H1 (cell line): ENCODE measurements at regions not wholly inside any gene's neighbourhood (a gene's known extent, or its start where the extent isn't known, plus 50 kb on each side); places are given as distances from the start of the nearest gene placed in this dataset.
"Not testable (repeated sequence)": the region's sequence is repeated elsewhere in the genome, so short reads cannot be mapped to it uniquely, and the experiment has no call there.

Source experiments
- CTCF ChIA-PET: fragments of 300-600 bp; sonication (Branson Sonifier 250); formaldehyde crosslinking; loops from one replicate; lab custom pipeline; 2021; ENCODE audit not compliant: partially characterized antibody; lab: Charles Lee
- POLR2A ChIA-PET: fragments of 300-600 bp; sonication (Branson Sonifier 250); formaldehyde crosslinking; loops from one replicate; lab custom pipeline; 2021; ENCODE audit warnings: inconsistent platforms; ENCODE audit not compliant: partially characterized antibody; lab: Charles Lee
- DNase-seq, 2 experiments: peaks; one replicate each; pipeline versions ENCODE4 v3.0.0 to v3.0.0-alpha.2; 2010 to 2022; ENCODE audit warnings: low spot score in 2 of 2, low read depth in 1 of 2, mixed read lengths in 1 of 2
- FAIRE-seq: peaks from 2 replicates; lab custom pipeline; 2011; peaks lifted over from hg19 to GRCh38; lab: Jason Lieb, UNC
- H2AFZ ChIP-seq: 2 replicates; pipeline ENCODE4 v1.8.1; 2012; ENCODE audit warnings: low read length, inconsistent platforms
- H2AK5ac ChIP-seq: 2 replicates; pipeline ENCODE4 v1.6.1; 2013; ENCODE audit warnings: low read depth, low read length
- H2BK120ac ChIP-seq: replicated peaks from 2 replicates; pipeline ENCODE3; 2013; ENCODE audit warnings: low read depth, low read length, inconsistent platforms
- H2BK12ac ChIP-seq: 2 replicates; pipeline ENCODE4 v1.6.1; 2013; ENCODE audit warnings: low read depth, low read length
- H2BK15ac ChIP-seq: 2 replicates; pipeline ENCODE4 v1.6.1; 2013; ENCODE audit warnings: low read length
- H2BK20ac ChIP-seq: 2 replicates; pipeline ENCODE4 v1.6.1; 2013; ENCODE audit warnings: low read length
- H2BK5ac ChIP-seq: 2 replicates; pipeline ENCODE4 v1.6.1; 2013; ENCODE audit warnings: low read depth, low read length
- H3K14ac ChIP-seq: 2 replicates; pipeline ENCODE4 v1.6.1; 2013; ENCODE audit warnings: inconsistent platforms; ENCODE audit not compliant: insufficient read length
- H3K18ac ChIP-seq: 2 replicates; pipeline ENCODE4 v1.6.1; 2013; ENCODE audit warnings: low read length; ENCODE audit errors: extremely low read depth
- H3K23ac ChIP-seq: 2 replicates; pipeline ENCODE4 v1.6.1; 2013; ENCODE audit warnings: inconsistent platforms; ENCODE audit not compliant: insufficient read length
- H3K23me2 ChIP-seq: 2 replicates; pipeline ENCODE4 v1.6.1; 2013; ENCODE audit warnings: low read depth, low read length
- H3K27ac ChIP-seq: 2 replicates; pipeline ENCODE4 v1.6.1; 2011; ENCODE audit warnings: low read depth, low read length, inconsistent platforms
- H3K27me3 ChIP-seq, 4 experiments: replicated peaks in 1 of 4; 1 replicate in 1 of 4; 2 replicates in 3 of 4; pipeline versions ENCODE4 v1.6.1 to v1.8.1; 2011 to 2013; ENCODE audit warnings: low read length in 3 of 4, mild to moderate bottlenecking in 3 of 4, inconsistent platforms in 2 of 4, mixed read lengths in 2 of 4, moderate library complexity in 1 of 4; ENCODE audit not compliant: control insufficient read depth in 3 of 4, insufficient read depth in 3 of 4; ENCODE audit errors: extremely low read depth in 1 of 4
- H3K36me3 ChIP-seq, 4 experiments: 2 replicates each; pipeline versions ENCODE4 v1.6.1 to v1.8.1; 2011 to 2013; ENCODE audit warnings: mild to moderate bottlenecking in 4 of 4, low read length in 3 of 4, moderate library complexity in 2 of 4, control low read depth in 1 of 4, inconsistent platforms in 1 of 4; ENCODE audit not compliant: insufficient read depth in 4 of 4, control insufficient read depth in 2 of 4
- H3K4ac ChIP-seq: replicated peaks from 2 replicates; pipeline ENCODE3; 2013; ENCODE audit warnings: low read length, low read depth, mixed read lengths, inconsistent platforms; ENCODE audit not compliant: insufficient read length
- H3K4me1 ChIP-seq, 4 experiments: replicated peaks in 1 of 4; 1 replicate in 1 of 4; 2 replicates in 3 of 4; pipeline versions ENCODE4 v1.6.1 to v1.8.1; 2011 to 2013; ENCODE audit warnings: low read length in 3 of 4, inconsistent platforms in 2 of 4, mixed read lengths in 1 of 4; ENCODE audit not compliant: insufficient read depth in 4 of 4, control insufficient read depth in 3 of 4
- H3K4me2 ChIP-seq, 2 experiments: 2 replicates each; pipeline versions ENCODE4 v1.6.1 to v1.8.1; 2011 to 2013; ENCODE audit warnings: low read depth in 2 of 2, low read length in 2 of 2, control low read depth in 1 of 2, inconsistent platforms in 1 of 2, mild to moderate bottlenecking in 1 of 2; ENCODE audit not compliant: insufficient read depth in 1 of 2
- H3K4me3 ChIP-seq, 4 experiments: fragments of 200-600, 300-600 bp in 1 of 4; sonication (generic), shearing (Covaris generic), sonication (Bioruptor Twin) in 1 of 4; 2 replicates each; pipeline versions ENCODE4 v1.5.1 to v1.8.1; 2011 to 2016; ENCODE audit warnings: low read length in 4 of 4, low read depth in 3 of 4, control low read depth in 2 of 4, inconsistent platforms in 2 of 4, mild to moderate bottlenecking in 2 of 4, mixed read lengths in 1 of 4, moderate library complexity in 1 of 4; ENCODE audit not compliant: insufficient read depth in 2 of 4; ENCODE audit errors: extremely low read depth in 1 of 4
- H3K56ac ChIP-seq: replicated peaks from 2 replicates; pipeline ENCODE3; 2013; ENCODE audit warnings: low read depth, mild to moderate bottlenecking, mixed read lengths, low read length, inconsistent platforms; ENCODE audit not compliant: insufficient read length
- H3K79me1 ChIP-seq: 2 replicates; pipeline ENCODE4 v1.6.1; 2013; ENCODE audit warnings: low read depth, low read length, control low read depth
- H3K79me2 ChIP-seq, 2 experiments: 2 replicates each; pipeline versions ENCODE4 v1.6.1 to v1.8.1; 2012 to 2013; ENCODE audit warnings: low read length in 2 of 2, mild to moderate bottlenecking in 2 of 2, inconsistent platforms in 1 of 2; ENCODE audit not compliant: insufficient read depth in 2 of 2, control insufficient read depth in 1 of 2
- H3K9ac ChIP-seq, 4 experiments: replicated peaks in 1 of 4; 1 replicate in 1 of 4; 2 replicates in 3 of 4; pipeline versions ENCODE4 v1.6.1 to v1.8.1; 2011 to 2013; ENCODE audit warnings: low read depth in 3 of 4, low read length in 3 of 4, control low read depth in 2 of 4, mild to moderate bottlenecking in 2 of 4, moderate library complexity in 2 of 4, inconsistent platforms in 1 of 4; ENCODE audit errors: extremely low read depth in 1 of 4
- H3K9me3 ChIP-seq, 2 experiments: 2 replicates each; pipeline versions ENCODE4 v1.6.1 to v1.8.1; 2012 to 2013; ENCODE audit warnings: mild to moderate bottlenecking in 2 of 2, moderate library complexity in 2 of 2, control low read depth in 1 of 2, inconsistent platforms in 1 of 2, low read depth in 1 of 2, low read length in 1 of 2, mixed read lengths in 1 of 2; ENCODE audit not compliant: insufficient read depth in 2 of 2
- H4K20me1 ChIP-seq, 2 experiments: replicated peaks in 1 of 2; 2 replicates each; pipeline versions ENCODE3 to v1.8.1; 2011 to 2013; ENCODE audit warnings: inconsistent platforms in 2 of 2, low read length in 2 of 2, mild to moderate bottlenecking in 1 of 2; ENCODE audit not compliant: insufficient read depth in 2 of 2, control insufficient read depth in 1 of 2
- H4K5ac ChIP-seq: 2 replicates; pipeline ENCODE4 v1.6.1; 2013; ENCODE audit warnings: low read length, low read depth, mixed read lengths, inconsistent platforms; ENCODE audit not compliant: insufficient read length
- H4K8ac ChIP-seq: 2 replicates; pipeline ENCODE4 v1.8.0; 2013; ENCODE audit warnings: mild to moderate bottlenecking, moderate library complexity, low read length, inconsistent platforms; ENCODE audit not compliant: insufficient read depth; ENCODE audit errors: extremely low read depth
- H4K91ac ChIP-seq: replicated peaks from 2 replicates; pipeline ENCODE3; 2013; ENCODE audit warnings: low read length, mixed read lengths, inconsistent platforms; ENCODE audit not compliant: insufficient read length
- WGBS, 2 experiments: shearing (Covaris generic) in 1 of 2; methylation state at CpG; one replicate each; pipeline versions ENCODE4 v1.1.6 to v1.1.7; 2013 to 2015; ENCODE audit warnings: low lambda C conversion rate in 2 of 2, mixed read lengths in 2 of 2, inconsistent platforms in 1 of 2, low coverage in 1 of 2, missing lambda C conversion rate in 1 of 2; ENCODE audit not compliant: insufficient replicate concordance in 2 of 2, insufficient coverage in 1 of 2, insufficient read length in 1 of 2; ENCODE audit errors: extremely low coverage in 1 of 2, missing lambda C conversion rate in 1 of 2; 5-methylcytosine and 5-hydroxymethylcytosine counted together

DNA sequence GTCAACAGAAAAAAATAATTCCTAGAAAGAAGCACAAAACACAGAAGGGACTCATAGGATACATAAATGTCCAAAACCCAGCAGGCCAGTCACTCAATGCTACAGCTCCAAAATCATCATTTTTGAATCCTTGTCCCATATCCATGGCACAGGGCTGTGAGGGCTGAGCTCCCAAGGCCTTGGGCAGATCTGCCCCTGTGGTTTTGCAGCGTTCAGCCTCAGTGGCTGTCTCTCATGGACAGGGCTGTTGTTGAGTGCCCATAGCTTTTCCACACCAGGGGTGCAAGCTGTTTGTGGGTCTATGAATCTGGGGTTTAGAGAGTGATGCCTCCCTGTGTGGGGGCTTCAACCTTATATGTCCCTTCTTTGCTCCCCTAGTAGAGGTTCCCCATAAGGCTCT, 243.2 kb downstream of the CWH43 start:
- H3K79me2 ChIP-seq, CTCF ChIA-PET, H4K91ac ChIP-seq, H3K9ac ChIP-seq, H3K36me3 ChIP-seq, FAIRE-seq, H3K4me2 ChIP-seq, DNase-seq, H3K79me1 ChIP-seq, H3K27me3 ChIP-seq, H3K23me2 ChIP-seq, H3K27ac ChIP-seq, H2BK15ac ChIP-seq, H2AK5ac ChIP-seq, H2BK120ac ChIP-seq, H2AFZ ChIP-seq, H4K5ac ChIP-seq, POLR2A ChIA-PET, H3K56ac ChIP-seq, H3K4me3 ChIP-seq, H3K4me1 ChIP-seq, H3K14ac ChIP-seq, H4K8ac ChIP-seq, H3K23ac ChIP-seq, H4K20me1 ChIP-seq, H2BK20ac ChIP-seq, H3K18ac ChIP-seq, H3K4ac ChIP-seq, H2BK12ac ChIP-seq, H2BK5ac ChIP-seq: not testable (repeated sequence)
- H3K9me3 ChIP-seq: peaks cover 12 to 47% of the 10 kb centered on the region in 2 experiments
- WGBS, 2 experiments: 52% methylated on average over 1 of the region's 1 CpG; no CpG with 5 or more reads in 1 of the 2 experiments

GRCh38 chr4:49229713-49230112, 243.6 kb downstream of the CWH43 start:
- H2BK20ac ChIP-seq, H3K79me2 ChIP-seq, H2AK5ac ChIP-seq, DNase-seq, FAIRE-seq, H3K79me1 ChIP-seq, H2BK120ac ChIP-seq, H2AFZ ChIP-seq, H3K56ac ChIP-seq, H2BK12ac ChIP-seq, H3K9ac ChIP-seq, H3K14ac ChIP-seq, H3K4ac ChIP-seq, H3K23ac ChIP-seq, H4K5ac ChIP-seq, H4K20me1 ChIP-seq, H3K4me3 ChIP-seq, H4K8ac ChIP-seq, CTCF ChIA-PET, H3K27me3 ChIP-seq, H3K27ac ChIP-seq, H3K23me2 ChIP-seq, H4K91ac ChIP-seq, H3K4me2 ChIP-seq, H2BK5ac ChIP-seq, H3K18ac ChIP-seq, H3K4me1 ChIP-seq, H3K36me3 ChIP-seq, H2BK15ac ChIP-seq, POLR2A ChIA-PET: not testable (repeated sequence)
- peaks cover 12 to 46% of the 10 kb centered on the region in 2 experiments for H3K9me3 ChIP-seq
- 70% methylated on average over 6 of the region's 6 CpGs; no CpG with 5 or more reads in 1 of the 2 experiments for WGBS, 2 experiments
